ENCODE measurements at regions not wholly inside any gene's neighbourhood (a gene's known extent, or its start where the extent isn't known, plus 50 kb on each side); places are given as distances from the start of the nearest gene placed in this dataset.

DNA sequence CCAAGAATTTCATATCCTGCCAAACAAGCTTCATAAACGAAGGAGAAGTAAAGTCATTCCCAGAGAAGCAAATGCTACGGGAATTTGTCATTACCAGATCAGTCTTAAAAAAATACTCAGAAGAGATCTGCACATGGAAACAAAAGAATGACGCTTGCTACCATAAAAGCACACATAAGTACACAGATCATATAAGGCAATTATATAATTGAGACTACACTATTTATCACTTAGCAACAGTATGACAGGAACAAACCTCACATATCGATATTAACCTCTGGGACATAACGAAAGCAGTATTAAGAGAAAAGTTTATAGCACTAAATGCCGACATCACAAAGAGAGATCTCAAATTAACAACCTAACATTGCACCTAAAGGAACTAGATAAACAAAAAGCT lies 67.6 kb upstream of the TMEM200A start:
- CTCF ChIA-PET = interaction anchor here (0.7 to 1.8 kb wide), 2 partner anchors 44 to 222 kb away, joined by 3 to 4 read pairs; no protein-coding TSS in a partner anchor
- SMC1A ChIA-PET (ENCODE audit: uncharacterized antibody, unreplicated experiment) = interaction anchor here (1.5 kb wide), 1 partner anchor 10 kb away, joined by 4 read pairs; no protein-coding TSS in a partner anchor
- H3K36me3 ChIP-seq (ENCODE audit: control insufficient read depth in 2 of 2, insufficient read depth in 2 of 2, low read length in 1 of 2) = peaks cover 0 to 1% of the 10 kb centered on the region in 2 experiments; a peak in 1 of 4 replicates
- H3K27me3 ChIP-seq (replicated peaks in 1 of 2; ENCODE audit: control insufficient read depth in 2 of 2, insufficient read depth in 2 of 2, low read length in 1 of 2) = no peaks in the 10 kb centered on the region
- no TSS peak for BruUV-seq (replicated peaks)
- no peak overlapping the region for H3K9ac ChIP-seq (ENCODE audit: control insufficient read depth, insufficient read depth, low read length)
- no peak overlapping the region for H2AFZ ChIP-seq (ENCODE audit: control insufficient read depth, low read depth, low read length)
- H3K79me2 ChIP-seq (ENCODE audit: control insufficient read depth, insufficient read depth, low read length) = no peaks in the 10 kb centered on the region
- H3K9me3 ChIP-seq (replicated peaks; ENCODE audit: control insufficient read depth, insufficient read depth, low read length) = no peaks in the 10 kb centered on the region
- no peaks in the 10 kb centered on the region for H3K4me1 ChIP-seq (ENCODE audit: control insufficient read depth, insufficient read depth, low read length)
- DNase-seq (ENCODE audit: low read depth, low spot score) (no peak), ATAC-seq (no peak), FAIRE-seq (no peak)
- H3K4me2 ChIP-seq (ENCODE audit: control insufficient read depth, insufficient read depth) = no peak overlapping the region
- in situ Hi-C loops (cut with MboI) (no loop called here), intact Hi-C loops (cut with micrococcal nuclease; ENCODE audit: unreplicated experiment) (no loop called here)
- POLR2A ChIA-PET = no interaction called here
- 81% methylated on average over 6 of the region's 6 CpGs for WGBS (ENCODE audit: insufficient coverage, insufficient replicate concordance, low lambda C conversion rate, missing lambda C conversion rate)
- H3K4me3 ChIP-seq = no peak overlapping the region
- RAD21 ChIA-PET (ENCODE audit: unreplicated experiment) = no interaction called here
- no peaks in the 10 kb centered on the region for H4K20me1 ChIP-seq (ENCODE audit: control insufficient read depth, insufficient read depth)
- H3K27ac ChIP-seq (ENCODE audit: control insufficient read depth, insufficient read depth) = no peak overlapping the region
- TF ChIP-seq MTA2 (IDR thresholded peaks at IDR 0.05; ENCODE audit: low read depth) (no peak), HCFC1 (IDR thresholded peaks at IDR 0.05; ENCODE audit: low read length) (no peak), HDAC6 (IDR thresholded peaks at IDR 0.05; ENCODE audit: unreplicated experiment) (no peak), YY1 (IDR thresholded peaks at IDR 0.05; ENCODE audit: low read depth, low read length) (no peak), TBL1XR1 (IDR thresholded peaks at IDR 0.05; ENCODE audit: low read depth, low read length) (no peak), RAD21 (IDR thresholded peaks at IDR 0.05; ENCODE audit: insufficient read depth, low read depth, low read length) (no peak), IRF4 (IDR thresholded peaks at IDR 0.05; ENCODE audit: low read depth, low read length) (no peak), TARDBP (IDR thresholded peaks at IDR 0.05; ENCODE audit: borderline replicate concordance) (no peak), RFX5 (IDR thresholded peaks at IDR 0.05; ENCODE audit: low read depth, low read length) (no peak), CBX5 (IDR thresholded peaks at IDR 0.05; ENCODE audit: low read depth) (no peak), BHLHE40 (IDR thresholded peaks at IDR 0.05; ENCODE audit: borderline replicate concordance in 1 of 2, low read depth in 2 of 2, low read length in 1 of 2) (no peak), ZZZ3 (IDR thresholded peaks at IDR 0.05; ENCODE audit: control insufficient read depth, insufficient read length, low read depth) (no peak), POU2F2 (IDR thresholded peaks at IDR 0.05; ENCODE audit: borderline replicate concordance, low read depth, low read length) (no peak), GATAD2B (conservative IDR thresholded peaks at IDR 0.05; ENCODE audit: low read depth) (no peak), JUND (IDR thresholded peaks at IDR 0.05; ENCODE audit: low read depth, low read length) (no peak), FOS (IDR thresholded peaks at IDR 0.05; ENCODE audit: borderline replicate concordance, extremely low read depth, insufficient read length) (no peak)
- TF ChIP-seq, protein P1, sequence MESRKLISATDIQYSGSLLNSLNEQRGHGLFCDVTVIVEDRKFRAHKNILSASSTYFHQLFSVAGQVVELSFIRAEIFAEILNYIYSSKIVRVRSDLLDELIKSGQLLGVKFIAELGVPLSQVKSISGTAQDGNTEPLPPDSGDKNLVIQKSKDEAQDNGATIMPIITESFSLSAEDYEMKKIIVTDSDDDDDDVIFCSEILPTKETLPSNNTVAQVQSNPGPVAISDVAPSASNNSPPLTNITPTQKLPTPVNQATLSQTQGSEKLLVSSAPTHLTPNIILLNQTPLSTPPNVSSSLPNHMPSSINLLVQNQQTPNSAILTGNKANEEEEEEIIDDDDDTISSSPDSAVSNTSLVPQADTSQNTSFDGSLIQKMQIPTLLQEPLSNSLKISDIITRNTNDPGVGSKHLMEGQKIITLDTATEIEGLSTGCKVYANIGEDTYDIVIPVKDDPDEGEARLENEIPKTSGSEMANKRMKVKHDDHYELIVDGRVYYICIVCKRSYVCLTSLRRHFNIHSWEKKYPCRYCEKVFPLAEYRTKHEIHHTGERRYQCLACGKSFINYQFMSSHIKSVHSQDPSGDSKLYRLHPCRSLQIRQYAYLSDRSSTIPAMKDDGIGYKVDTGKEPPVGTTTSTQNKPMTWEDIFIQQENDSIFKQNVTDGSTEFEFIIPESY (IDR thresholded peaks at IDR 0.05) = no peak
- TF ChIP-seq, protein P2, sequence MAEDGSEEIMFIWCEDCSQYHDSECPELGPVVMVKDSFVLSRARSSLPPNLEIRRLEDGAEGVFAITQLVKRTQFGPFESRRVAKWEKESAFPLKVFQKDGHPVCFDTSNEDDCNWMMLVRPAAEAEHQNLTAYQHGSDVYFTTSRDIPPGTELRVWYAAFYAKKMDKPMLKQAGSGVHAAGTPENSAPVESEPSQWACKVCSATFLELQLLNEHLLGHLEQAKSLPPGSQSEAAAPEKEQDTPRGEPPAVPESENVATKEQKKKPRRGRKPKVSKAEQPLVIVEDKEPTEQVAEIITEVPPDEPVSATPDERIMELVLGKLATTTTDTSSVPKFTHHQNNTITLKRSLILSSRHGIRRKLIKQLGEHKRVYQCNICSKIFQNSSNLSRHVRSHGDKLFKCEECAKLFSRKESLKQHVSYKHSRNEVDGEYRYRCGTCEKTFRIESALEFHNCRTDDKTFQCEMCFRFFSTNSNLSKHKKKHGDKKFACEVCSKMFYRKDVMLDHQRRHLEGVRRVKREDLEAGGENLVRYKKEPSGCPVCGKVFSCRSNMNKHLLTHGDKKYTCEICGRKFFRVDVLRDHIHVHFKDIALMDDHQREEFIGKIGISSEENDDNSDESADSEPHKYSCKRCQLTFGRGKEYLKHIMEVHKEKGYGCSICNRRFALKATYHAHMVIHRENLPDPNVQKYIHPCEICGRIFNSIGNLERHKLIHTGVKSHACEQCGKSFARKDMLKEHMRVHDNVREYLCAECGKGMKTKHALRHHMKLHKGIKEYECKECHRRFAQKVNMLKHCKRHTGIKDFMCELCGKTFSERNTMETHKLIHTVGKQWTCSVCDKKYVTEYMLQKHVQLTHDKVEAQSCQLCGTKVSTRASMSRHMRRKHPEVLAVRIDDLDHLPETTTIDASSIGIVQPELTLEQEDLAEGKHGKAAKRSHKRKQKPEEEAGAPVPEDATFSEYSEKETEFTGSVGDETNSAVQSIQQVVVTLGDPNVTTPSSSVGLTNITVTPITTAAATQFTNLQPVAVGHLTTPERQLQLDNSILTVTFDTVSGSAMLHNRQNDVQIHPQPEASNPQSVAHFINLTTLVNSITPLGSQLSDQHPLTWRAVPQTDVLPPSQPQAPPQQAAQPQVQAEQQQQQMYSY (CRISPR knock-in tag; IDR thresholded peaks at IDR 0.05) = no peak
- TF ChIP-seq, protein P3, sequence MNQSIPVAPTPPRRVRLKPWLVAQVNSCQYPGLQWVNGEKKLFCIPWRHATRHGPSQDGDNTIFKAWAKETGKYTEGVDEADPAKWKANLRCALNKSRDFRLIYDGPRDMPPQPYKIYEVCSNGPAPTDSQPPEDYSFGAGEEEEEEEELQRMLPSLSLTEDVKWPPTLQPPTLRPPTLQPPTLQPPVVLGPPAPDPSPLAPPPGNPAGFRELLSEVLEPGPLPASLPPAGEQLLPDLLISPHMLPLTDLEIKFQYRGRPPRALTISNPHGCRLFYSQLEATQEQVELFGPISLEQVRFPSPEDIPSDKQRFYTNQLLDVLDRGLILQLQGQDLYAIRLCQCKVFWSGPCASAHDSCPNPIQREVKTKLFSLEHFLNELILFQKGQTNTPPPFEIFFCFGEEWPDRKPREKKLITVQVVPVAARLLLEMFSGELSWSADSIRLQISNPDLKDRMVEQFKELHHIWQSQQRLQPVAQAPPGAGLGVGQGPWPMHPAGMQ (IDR thresholded peaks at IDR 0.05; ENCODE audit: borderline replicate concordance) = no peak
